ENCODE measurements at regions not wholly inside any gene's neighbourhood (a gene's known extent, or its start where the extent isn't known, plus 50 kb on each side); places are given as distances from the start of the nearest gene placed in this dataset.

DNA sequence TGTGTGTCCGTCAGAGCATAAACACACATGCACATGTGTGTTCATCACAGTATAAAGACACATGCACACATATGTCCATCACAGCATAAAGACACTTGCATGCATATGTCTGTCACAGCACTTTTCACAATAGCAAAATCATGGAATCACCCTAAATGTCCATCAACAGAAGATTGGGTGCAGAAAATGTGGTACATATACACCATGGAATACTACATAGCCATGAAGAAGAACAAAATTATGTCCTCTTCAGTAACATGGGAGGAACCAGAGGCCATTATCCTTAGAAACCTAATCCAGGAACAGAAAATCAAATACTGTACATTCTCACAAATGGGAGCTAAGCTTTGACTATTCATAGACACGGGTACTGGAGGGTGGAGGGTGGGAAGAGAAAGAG lies 732.2 kb downstream of the GALR1 start:
- Histone ChIP-seq H3K4me3 (replicated peaks in 1 of 3; ENCODE audit: insufficient read depth in 1 of 3, low read depth in 2 of 3, low read length in 3 of 3) (no peak overlapping the region), H3K27ac (ENCODE audit: extremely low read length, insufficient read depth, low read length) (no peak overlapping the region), H3K4me2 (ENCODE audit: low read depth, low read length) (no peak overlapping the region), H2AFZ (ENCODE audit: low read length) (no peak overlapping the region), H3K9ac (ENCODE audit: insufficient read depth, low read depth, low read length) (no peak overlapping the region), H4K20me1 (ENCODE audit: insufficient read depth, low read length) (no peaks in the 10 kb centered on the region), H3K79me2 (ENCODE audit: insufficient read depth, low read length) (no peaks in the 10 kb centered on the region), H3K27me3 (ENCODE audit: control insufficient read depth in 1 of 2, insufficient read depth in 2 of 2, low read length in 2 of 2) (peaks cover 2 to 17% of the 10 kb centered on the region in 2 experiments; a peak in 3 of 5 replicates), H3K4me1 (ENCODE audit: insufficient read depth, low read length) (no peaks in the 10 kb centered on the region), H3K36me3 (replicated peaks in 1 of 2; ENCODE audit: control insufficient read depth in 1 of 2, insufficient read depth in 2 of 2, low read length in 2 of 2) (no peaks in the 10 kb centered on the region), H3K9me3 (ENCODE audit: low read length) (no peaks in the 10 kb centered on the region)
- ChIA-PET CTCF (ENCODE audit: low intra/inter-chr PET ratio, low total read pairs) (no interaction called here), POLR2A (no interaction called here)
- TF ChIP-seq ARHGAP35 (CRISPR knock-in tag; IDR thresholded peaks at IDR 0.05; ENCODE audit: borderline replicate concordance) (no peak), ARNT2 (CRISPR knock-in tag; IDR thresholded peaks at IDR 0.05; ENCODE audit: low read depth) (no peak), CHD4 (IDR thresholded peaks at IDR 0.05; ENCODE audit: borderline replicate concordance, low read length) (no peak), SOX6 (IDR thresholded peaks at IDR 0.05) (no peak), SOX6 (CRISPR knock-in tag; IDR thresholded peaks at IDR 0.05) (no peak)
- TF ChIP-seq, protein P1, sequence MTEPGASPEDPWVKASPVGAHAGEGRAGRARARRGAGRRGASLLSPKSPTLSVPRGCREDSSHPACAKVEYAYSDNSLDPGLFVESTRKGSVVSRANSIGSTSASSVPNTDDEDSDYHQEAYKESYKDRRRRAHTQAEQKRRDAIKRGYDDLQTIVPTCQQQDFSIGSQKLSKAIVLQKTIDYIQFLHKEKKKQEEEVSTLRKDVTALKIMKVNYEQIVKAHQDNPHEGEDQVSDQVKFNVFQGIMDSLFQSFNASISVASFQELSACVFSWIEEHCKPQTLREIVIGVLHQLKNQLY (CRISPR knock-in tag; IDR thresholded peaks at IDR 0.05) = no peak
- no TSS peak for BruUV-seq (replicated peaks)
- no peak for DNase-seq (ENCODE audit: low spot score)
- intact Hi-C loops (cut with micrococcal nuclease; ENCODE audit: unreplicated experiment) (no loop called here), in situ Hi-C loops (cut with HindIII; ENCODE audit: extremely low pct_ligation_motif_present, low pct_unique_long_range_greater_than_20kb) (no loop called here)
- WGBS (ENCODE audit: low lambda C conversion rate) = 4% methylated on average over 2 of the region's 2 CpGs
- no peak for ATAC-seq
- no peak for FAIRE-seq

DNA sequence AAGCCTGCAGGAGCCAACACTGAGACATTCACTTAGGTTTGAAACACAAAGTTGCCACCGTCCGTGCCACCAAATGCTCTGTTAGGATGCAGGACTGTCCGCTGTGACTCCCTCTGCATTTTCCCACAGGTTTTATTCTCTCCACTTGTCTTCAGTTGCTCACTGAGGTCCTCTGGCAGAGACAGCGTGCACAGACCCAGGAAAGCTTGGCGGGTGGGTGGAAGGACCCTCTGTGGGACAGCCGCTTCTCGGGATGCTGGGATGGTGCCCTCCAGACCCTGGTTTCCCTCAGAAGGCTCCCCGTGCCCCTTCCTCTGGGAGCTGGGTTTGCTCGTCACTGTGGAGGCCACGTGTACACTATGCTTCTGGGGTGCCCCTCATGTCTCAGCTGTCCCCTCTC lies 733.6 kb downstream of the GALR1 start:
- no TSS peak for BruUV-seq (replicated peaks)
- WGBS (ENCODE audit: low lambda C conversion rate) = 44% methylated on average over 3 of the region's 10 CpGs
- TF ChIP-seq NCOA2 (CRISPR knock-in tag; IDR thresholded peaks at IDR 0.05) (no peak), PAF1 (CRISPR knock-in tag; IDR thresholded peaks at IDR 0.05) (no peak), GTF3A (CRISPR knock-in tag; conservative IDR thresholded peaks at IDR 0.05) (no peak), ATM (IDR thresholded peaks at IDR 0.05; ENCODE audit: borderline replicate concordance) (no peak), CHD2 (IDR thresholded peaks at IDR 0.05; ENCODE audit: low read depth, low read length) (no peak), ZNF10 (CRISPR knock-in tag; IDR thresholded peaks at IDR 0.05; ENCODE audit: borderline replicate concordance, low read depth) (no peak), ZNF253 (CRISPR knock-in tag; IDR thresholded peaks at IDR 0.05; ENCODE audit: borderline replicate concordance) (no peak), CAMTA2 (CRISPR knock-in tag; IDR thresholded peaks at IDR 0.05; ENCODE audit: borderline replicate concordance) (no peak)
- TF ChIP-seq, protein P2, sequence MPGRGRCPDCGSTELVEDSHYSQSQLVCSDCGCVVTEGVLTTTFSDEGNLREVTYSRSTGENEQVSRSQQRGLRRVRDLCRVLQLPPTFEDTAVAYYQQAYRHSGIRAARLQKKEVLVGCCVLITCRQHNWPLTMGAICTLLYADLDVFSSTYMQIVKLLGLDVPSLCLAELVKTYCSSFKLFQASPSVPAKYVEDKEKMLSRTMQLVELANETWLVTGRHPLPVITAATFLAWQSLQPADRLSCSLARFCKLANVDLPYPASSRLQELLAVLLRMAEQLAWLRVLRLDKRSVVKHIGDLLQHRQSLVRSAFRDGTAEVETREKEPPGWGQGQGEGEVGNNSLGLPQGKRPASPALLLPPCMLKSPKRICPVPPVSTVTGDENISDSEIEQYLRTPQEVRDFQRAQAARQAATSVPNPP (CRISPR knock-in tag; IDR thresholded peaks at IDR 0.05) = no peak
- TF ChIP-seq, protein P3, sequence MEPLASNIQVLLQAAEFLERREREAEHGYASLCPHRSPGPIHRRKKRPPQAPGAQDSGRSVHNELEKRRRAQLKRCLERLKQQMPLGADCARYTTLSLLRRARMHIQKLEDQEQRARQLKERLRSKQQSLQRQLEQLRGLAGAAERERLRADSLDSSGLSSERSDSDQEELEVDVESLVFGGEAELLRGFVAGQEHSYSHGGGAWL (CRISPR knock-in tag; IDR thresholded peaks at IDR 0.05) = no peak

More for the DNA sequence above, 733.6 kb downstream of the GALR1 start:
- Histone ChIP-seq H3K27ac (ENCODE audit: extremely low read length, insufficient read depth, low read length) (no peak overlapping the region), H3K4me2 (ENCODE audit: low read depth, low read length) (no peak overlapping the region), H3K79me2 (ENCODE audit: insufficient read depth, low read length) (no peaks in the 10 kb centered on the region), H3K27me3 (ENCODE audit: control insufficient read depth in 1 of 2, insufficient read depth in 2 of 2, low read length in 2 of 2) (peaks cover 2 to 20% of the 10 kb centered on the region in 2 experiments; a peak in 2 of 5 replicates), H3K9me3 (ENCODE audit: low read length) (no peaks in the 10 kb centered on the region), H3K4me1 (ENCODE audit: insufficient read depth, low read length) (no peaks in the 10 kb centered on the region), H2AFZ (ENCODE audit: low read length) (no peak overlapping the region), H3K36me3 (replicated peaks in 1 of 2; ENCODE audit: control insufficient read depth in 1 of 2, insufficient read depth in 2 of 2, low read length in 2 of 2) (no peaks in the 10 kb centered on the region), H4K20me1 (ENCODE audit: insufficient read depth, low read length) (no peaks in the 10 kb centered on the region), H3K9ac (ENCODE audit: insufficient read depth, low read depth, low read length) (no peak overlapping the region), H3K4me3 (replicated peaks in 1 of 3; ENCODE audit: insufficient read depth in 1 of 3, low read depth in 2 of 3, low read length in 3 of 3) (no peak overlapping the region)
- intact Hi-C loops (cut with micrococcal nuclease; ENCODE audit: unreplicated experiment) (no loop called here), in situ Hi-C loops (cut with HindIII; ENCODE audit: extremely low pct_ligation_motif_present, low pct_unique_long_range_greater_than_20kb) (no loop called here)
- CTCF ChIA-PET (ENCODE audit: low intra/inter-chr PET ratio, low total read pairs) = no interaction called here
- no peak for FAIRE-seq
- DNase-seq (ENCODE audit: low spot score) = no peak
- ATAC-seq = no peak
- POLR2A ChIA-PET = no interaction called here

Measured in HepG2 (cell line).